GM12878 (cell line): ENCODE measurements at regions not wholly inside any gene's neighbourhood (a gene's known extent, or its start where the extent isn't known, plus 50 kb on each side); places are given as distances from the start of the nearest gene placed in this dataset.

Experiments
- ATAC-seq: fragments of 200-7000 bp; cut with Tn5 transposase; 3 replicates; pipeline ENCODE4 v1.9.1; 2020; ENCODE audit warnings: mild to moderate bottlenecking, moderate library complexity
- BruUV-seq: library from RNA; stranded (reverse); fragments of 400-500 nt; replicated peaks from 2 replicates; lab custom pipeline; 2021; lab: Mats Ljungman, UMichigan
- CTCF ChIA-PET: fragments of 300-600 bp; sonication (Branson Sonifier 250); formaldehyde crosslinking; extraction: SDS; loops from one replicate; lab custom pipeline; 2021; ENCODE audit warnings: inconsistent platforms; lab: Yijun Ruan, JAX
- POLR2A ChIA-PET: fragments of 350-600 bp; formaldehyde crosslinking; extraction: SDS; loops from one replicate; lab custom pipeline; 2021; ENCODE audit warnings: inconsistent platforms; lab: Charles Lee
- RAD21 ChIA-PET: fragments of 300-600 bp; sonication (Branson Sonifier 250); formaldehyde crosslinking; loops from one replicate; lab custom pipeline; 2023; ENCODE audit warnings: antibody characterized with exemption; ENCODE audit not compliant: unreplicated experiment; lab: Charles Lee
- SMC1A ChIA-PET: fragments of 300-600 bp; sonication (Branson Sonifier 250); formaldehyde crosslinking; loops from one replicate; lab custom pipeline; 2023; ENCODE audit not compliant: unreplicated experiment, uncharacterized antibody; lab: Charles Lee
- DNase-seq: peaks from one replicate; pipeline ENCODE4 v3.0.0-alpha.2; 2011; ENCODE audit warnings: low read depth, low spot score
- FAIRE-seq: peaks from 3 replicates; lab custom pipeline; 2011; peaks lifted over from hg19 to GRCh38; lab: Jason Lieb, UNC
- H2AFZ ChIP-seq: 2 replicates; pipeline ENCODE4 v1.6.0; 2011; ENCODE audit warnings: low read depth, low read length, control low read depth; ENCODE audit not compliant: control insufficient read depth
- H3K27ac ChIP-seq: 2 replicates; pipeline ENCODE4 v1.5.1; 2011; ENCODE audit warnings: control low read depth; ENCODE audit not compliant: control insufficient read depth, insufficient read depth
- H3K27me3 ChIP-seq, 2 experiments: replicated peaks in 1 of 2; 2 replicates each; pipeline versions ENCODE4 v1.6.0 to v1.6.1; 2011; ENCODE audit warnings: low read length in 1 of 2; ENCODE audit not compliant: control insufficient read depth in 2 of 2, insufficient read depth in 2 of 2
- H3K36me3 ChIP-seq, 2 experiments: 2 replicates each; pipeline ENCODE4 v1.5.1; 2011; ENCODE audit warnings: low read length in 1 of 2; ENCODE audit not compliant: control insufficient read depth in 2 of 2, insufficient read depth in 2 of 2
- H3K4me1 ChIP-seq: 2 replicates; pipeline ENCODE4 v1.6.1; 2011; ENCODE audit warnings: mild to moderate bottlenecking, low read length, moderate library complexity, mixed read lengths; ENCODE audit not compliant: control insufficient read depth, insufficient read depth
- H3K4me2 ChIP-seq: 2 replicates; pipeline ENCODE4 v1.6.0; 2011; ENCODE audit warnings: control low read depth; ENCODE audit not compliant: control insufficient read depth, insufficient read depth
- H3K4me3 ChIP-seq: fragments of 200-600 bp; sonication (generic); 2 replicates; pipeline ENCODE4 v1.5.1; 2016
- H3K79me2 ChIP-seq: 2 replicates; pipeline ENCODE4 v1.6.0; 2011; ENCODE audit warnings: low read length; ENCODE audit not compliant: control insufficient read depth, insufficient read depth
- H3K9ac ChIP-seq: 2 replicates; pipeline ENCODE4 v1.8.0; 2011; ENCODE audit warnings: low read length, control low read depth, mixed read lengths; ENCODE audit not compliant: control insufficient read depth, insufficient read depth
- H3K9me3 ChIP-seq: replicated peaks from 3 replicates; pipeline ENCODE4 v1.5.1; 2011; ENCODE audit warnings: mild to moderate bottlenecking, low read length; ENCODE audit not compliant: control insufficient read depth, insufficient read depth
- H4K20me1 ChIP-seq: 2 replicates; pipeline ENCODE4 v1.6.0; 2011; ENCODE audit not compliant: control insufficient read depth, insufficient read depth
- CBX3 ChIP-seq: fragments of 200-600 bp; sonication (generic); IDR thresholded peaks from 2 replicates; pipeline ENCODE4 v1.6.1; 2016; ENCODE audit warnings: low read depth, borderline replicate concordance
- CEBPB ChIP-seq, 2 experiments: fragments of 150-350 bp in 1 of 2; IDR thresholded peaks; 2 replicates each; pipeline ENCODE4 v1.6.1; 2012 to 2014; ENCODE audit warnings: low read depth in 2 of 2, low read length in 2 of 2, borderline replicate concordance in 1 of 2, inconsistent platforms in 1 of 2
- FOXK2 ChIP-seq: fragments of 450-650 bp; IDR thresholded peaks from 2 replicates; pipeline ENCODE4 v1.6.1; 2017; ENCODE audit warnings: mild to moderate bottlenecking, moderate library complexity
- HDAC6 ChIP-seq: fragments of 200-600 bp; sonication (generic); IDR thresholded peaks from one replicate; pipeline ENCODE4 v1.8.0; 2017; ENCODE audit warnings: antibody characterized with exemption; ENCODE audit not compliant: unreplicated experiment
- KDM1A ChIP-seq: fragments of 200-600 bp; sonication (generic); IDR thresholded peaks from 2 replicates; pipeline ENCODE4 v1.6.1; 2016; ENCODE audit warnings: borderline replicate concordance
- NFXL1 ChIP-seq: fragments of 450-650 bp; IDR thresholded peaks from 2 replicates; pipeline ENCODE4 v1.6.1; 2017; ENCODE audit warnings: antibody characterized with exemption, mild to moderate bottlenecking, borderline replicate concordance
- NFYB ChIP-seq: IDR thresholded peaks from 2 replicates; pipeline ENCODE4 v1.6.1; 2011; ENCODE audit warnings: low read depth, mild to moderate bottlenecking, low read length, improper control_type of control experiment, moderate library complexity; ENCODE audit not compliant: insufficient read depth
- POLR2AphosphoS5 ChIP-seq: IDR thresholded peaks from 2 replicates; pipeline ENCODE4 v1.6.1; 2011; ENCODE audit warnings: mild to moderate bottlenecking, low read length, inconsistent platforms
- RELA ChIP-seq: fragments of 450-650 bp; IDR thresholded peaks from 2 replicates; pipeline ENCODE4 v1.8.0; 2014; ENCODE audit warnings: borderline replicate concordance; ENCODE audit not compliant: partially characterized antibody
- YY1 ChIP-seq: IDR thresholded peaks from 2 replicates; pipeline ENCODE4 v1.6.1; 2011; ENCODE audit warnings: low read depth, mild to moderate bottlenecking, low read length
- WGBS: methylation state at CpG from one replicate; pipeline ENCODE4 v1.1.6; 2016; ENCODE audit warnings: low lambda C conversion rate; ENCODE audit not compliant: insufficient replicate concordance, insufficient coverage; ENCODE audit errors: missing lambda C conversion rate; 5-methylcytosine and 5-hydroxymethylcytosine counted together
- in situ Hi-C: fragments of 300-500 bp; cut with MboI; formaldehyde crosslinking; loops from 9 replicates; pipeline ENCODE4 v1.14.3; 2018; ENCODE audit warnings: mixed read lengths
- intact Hi-C: fragments of 100-400 bp; cut with micrococcal nuclease; formaldehyde crosslinking; loops from one replicate; pipeline ENCODE4 v1.14.2; 2022; ENCODE audit not compliant: unreplicated experiment
- TF ChIP-seq, protein P1 (sequence below): fragments of 450-650 bp; IDR thresholded peaks from 2 replicates; pipeline ENCODE4 v1.6.1; 2017; ENCODE audit warnings: low read depth, mild to moderate bottlenecking, moderate library complexity
- TF ChIP-seq, protein P2 (sequence below): IDR thresholded peaks from 2 replicates; pipeline ENCODE4 v1.6.1; 2012; ENCODE audit warnings: low read length, inconsistent platforms
- TF ChIP-seq, protein P3 (sequence below): fragments of 150-350 bp; IDR thresholded peaks from 2 replicates; pipeline ENCODE4 v1.6.1; 2014; ENCODE audit warnings: mild to moderate bottlenecking, low read depth, low read length

DNA sequence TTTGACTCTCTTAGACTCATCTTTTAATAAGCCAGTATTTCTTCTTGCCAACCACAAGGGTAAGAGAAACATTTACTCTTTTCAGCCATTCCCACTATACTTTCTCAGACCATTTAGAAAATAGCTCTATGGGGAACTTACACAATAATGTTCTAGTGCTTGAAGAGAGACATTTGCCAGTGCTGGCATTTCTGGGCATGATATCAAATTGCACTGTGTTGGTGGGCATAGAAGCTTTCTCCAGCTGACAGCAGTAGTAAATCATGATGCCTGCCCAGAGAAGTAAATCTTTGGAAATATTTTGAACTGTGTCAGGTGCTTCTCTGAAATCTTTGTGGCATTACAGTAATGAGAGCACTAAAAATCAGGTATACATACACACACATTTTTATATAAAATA, 346.6 kb downstream of the CBLN2 start:
- H3K27me3 ChIP-seq = no peaks in the 10 kb centered on the region
- ChIA-PET CTCF (interaction anchor here (0.7 kb wide), 1 partner anchor 13 kb away, joined by 3 read pairs; no protein-coding TSS in a partner anchor), RAD21 (no interaction called here), SMC1A (interaction anchor here (0.6 to 1.6 kb wide), 3 partner anchors 9 to 17 kb away, joined by 3 to 8 read pairs (median 4); no protein-coding TSS in a partner anchor), POLR2A (no interaction called here)
- no peak for DNase-seq
- in situ Hi-C loops = no loop called here
- no peak for ATAC-seq
- H3K9me3 ChIP-seq = no peaks in the 10 kb centered on the region
- no peaks in the 10 kb centered on the region for H4K20me1 ChIP-seq
- no peak overlapping the region for H3K4me2 ChIP-seq
- no peak overlapping the region for H3K4me3 ChIP-seq
- intact Hi-C loops = no loop called here
- no peaks in the 10 kb centered on the region for H3K4me1 ChIP-seq
- no peaks in the 10 kb centered on the region for H3K79me2 ChIP-seq
- H3K9ac ChIP-seq = no peak overlapping the region
- H3K36me3 ChIP-seq = no peaks in the 10 kb centered on the region
- H2AFZ ChIP-seq = no peak overlapping the region
- no peak overlapping the region for H3K27ac ChIP-seq
- no TSS peak for BruUV-seq
- no peak for FAIRE-seq
- TF ChIP-seq, protein P1, sequence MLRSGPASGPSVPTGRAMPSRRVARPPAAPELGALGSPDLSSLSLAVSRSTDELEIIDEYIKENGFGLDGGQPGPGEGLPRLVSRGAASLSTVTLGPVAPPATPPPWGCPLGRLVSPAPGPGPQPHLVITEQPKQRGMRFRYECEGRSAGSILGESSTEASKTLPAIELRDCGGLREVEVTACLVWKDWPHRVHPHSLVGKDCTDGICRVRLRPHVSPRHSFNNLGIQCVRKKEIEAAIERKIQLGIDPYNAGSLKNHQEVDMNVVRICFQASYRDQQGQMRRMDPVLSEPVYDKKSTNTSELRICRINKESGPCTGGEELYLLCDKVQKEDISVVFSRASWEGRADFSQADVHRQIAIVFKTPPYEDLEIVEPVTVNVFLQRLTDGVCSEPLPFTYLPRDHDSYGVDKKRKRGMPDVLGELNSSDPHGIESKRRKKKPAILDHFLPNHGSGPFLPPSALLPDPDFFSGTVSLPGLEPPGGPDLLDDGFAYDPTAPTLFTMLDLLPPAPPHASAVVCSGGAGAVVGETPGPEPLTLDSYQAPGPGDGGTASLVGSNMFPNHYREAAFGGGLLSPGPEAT = no peak
- TF ChIP-seq HDAC6 (no peak), RELA (no peak), NFYB (no peak), KDM1A (no peak), CBX3 (no peak), POLR2AphosphoS5 (no peak)

DNA sequence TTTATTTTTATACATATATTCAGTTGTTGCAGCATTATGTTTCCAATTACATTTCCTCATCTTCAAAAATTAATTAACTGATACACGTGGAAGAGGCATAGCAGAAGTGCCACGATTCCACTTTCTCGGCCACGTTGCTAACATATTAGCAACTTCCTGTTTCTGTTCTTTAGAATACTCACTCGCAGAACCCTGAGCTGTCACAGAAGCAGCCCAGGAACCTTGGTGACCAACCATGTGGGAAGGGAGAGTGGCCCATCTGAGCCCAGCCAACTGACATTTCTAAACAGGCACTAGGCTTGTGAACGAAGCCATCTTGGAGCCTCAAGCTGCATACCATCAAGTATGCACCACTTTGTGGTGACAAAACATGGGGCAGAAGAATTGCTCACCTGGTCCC, 350.1 kb downstream of the CBLN2 start:
- Histone ChIP-seq H3K4me3 (no peak overlapping the region), H3K4me2 (no peak overlapping the region), H4K20me1 (no peaks in the 10 kb centered on the region)
- RAD21 ChIA-PET = no interaction called here
- TF ChIP-seq CEBPB (IDR thresholded peaks at IDR 0.05; ENCODE audit: borderline replicate concordance in 1 of 2, low read depth in 2 of 2, low read length in 2 of 2) = no peak
- TF ChIP-seq, protein P2, sequence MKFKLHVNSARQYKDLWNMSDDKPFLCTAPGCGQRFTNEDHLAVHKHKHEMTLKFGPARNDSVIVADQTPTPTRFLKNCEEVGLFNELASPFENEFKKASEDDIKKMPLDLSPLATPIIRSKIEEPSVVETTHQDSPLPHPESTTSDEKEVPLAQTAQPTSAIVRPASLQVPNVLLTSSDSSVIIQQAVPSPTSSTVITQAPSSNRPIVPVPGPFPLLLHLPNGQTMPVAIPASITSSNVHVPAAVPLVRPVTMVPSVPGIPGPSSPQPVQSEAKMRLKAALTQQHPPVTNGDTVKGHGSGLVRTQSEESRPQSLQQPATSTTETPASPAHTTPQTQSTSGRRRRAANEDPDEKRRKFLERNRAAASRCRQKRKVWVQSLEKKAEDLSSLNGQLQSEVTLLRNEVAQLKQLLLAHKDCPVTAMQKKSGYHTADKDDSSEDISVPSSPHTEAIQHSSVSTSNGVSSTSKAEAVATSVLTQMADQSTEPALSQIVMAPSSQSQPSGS = no peak
- TF ChIP-seq, protein P3, sequence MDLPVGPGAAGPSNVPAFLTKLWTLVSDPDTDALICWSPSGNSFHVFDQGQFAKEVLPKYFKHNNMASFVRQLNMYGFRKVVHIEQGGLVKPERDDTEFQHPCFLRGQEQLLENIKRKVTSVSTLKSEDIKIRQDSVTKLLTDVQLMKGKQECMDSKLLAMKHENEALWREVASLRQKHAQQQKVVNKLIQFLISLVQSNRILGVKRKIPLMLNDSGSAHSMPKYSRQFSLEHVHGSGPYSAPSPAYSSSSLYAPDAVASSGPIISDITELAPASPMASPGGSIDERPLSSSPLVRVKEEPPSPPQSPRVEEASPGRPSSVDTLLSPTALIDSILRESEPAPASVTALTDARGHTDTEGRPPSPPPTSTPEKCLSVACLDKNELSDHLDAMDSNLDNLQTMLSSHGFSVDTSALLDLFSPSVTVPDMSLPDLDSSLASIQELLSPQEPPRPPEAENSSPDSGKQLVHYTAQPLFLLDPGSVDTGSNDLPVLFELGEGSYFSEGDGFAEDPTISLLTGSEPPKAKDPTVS = no peak
- TF ChIP-seq YY1 = no peak
- TF ChIP-seq FOXK2 = no peak
- TF ChIP-seq NFXL1 = no peak
- TF ChIP-seq, all 136 proteins: peak for 0
- no peak for FAIRE-seq
- POLR2A ChIA-PET = no interaction called here
- no peaks in the 10 kb centered on the region for H3K36me3 ChIP-seq
- SMC1A ChIA-PET = no interaction called here
- H3K9me3 ChIP-seq = no peaks in the 10 kb centered on the region
- no peaks in the 10 kb centered on the region for H3K4me1 ChIP-seq
- H3K27ac ChIP-seq = no peak overlapping the region
- no peak for DNase-seq
- H3K9ac ChIP-seq = no peak overlapping the region
- no peaks in the 10 kb centered on the region for H3K27me3 ChIP-seq
- in situ Hi-C loops = no loop called here
- WGBS = 5% methylated on average over 6 of the region's 6 CpGs
- intact Hi-C loops = no loop called here
- CTCF ChIA-PET = no interaction called here
- ATAC-seq = no peak
- H2AFZ ChIP-seq = no peak overlapping the region
- H3K79me2 ChIP-seq = no peaks in the 10 kb centered on the region
- BruUV-seq = no TSS peak
